B cell (primary cell): ENCODE measurements at regions not wholly inside any gene's neighbourhood (a gene's known extent, or its start where the extent isn't known, plus 50 kb on each side); places are given as distances from the start of the nearest gene placed in this dataset.
"Not testable (repeated sequence)": the region's sequence is repeated elsewhere in the genome, so short reads cannot be mapped to it uniquely, and the experiment has no call there.

ENCODE experiments used
- CTCF ChIP-seq: fragments of 200-600 bp; IDR thresholded peaks from one replicate; pipeline ENCODE4 v1.8.0; 2022; ENCODE audit warnings: antibody characterized with exemption, mild to moderate bottlenecking
- EZH2 ChIP-seq: IDR thresholded peaks from 2 replicates; pipeline ENCODE4 v1.6.1; 2012; ENCODE audit warnings: borderline replicate concordance, low read depth, mild to moderate bottlenecking, moderate library complexity, low read length; ENCODE audit not compliant: insufficient read depth, poor library complexity, severe bottlenecking

GRCh38 chr21:15454931-15455330 is 274.9 kb upstream of the USP25 start:
- TF ChIP-seq CTCF, EZH2: not testable (repeated sequence)
